Stomach (tissue), 4 donors: ENCODE measurements at regions not wholly inside any gene's neighbourhood (a gene's known extent, or its start where the extent isn't known, plus 50 kb on each side); places are given as distances from the start of the nearest gene placed in this dataset.

Experiments
- EP300 ChIP-seq: sonication (generic); formaldehyde crosslinking; IDR thresholded peaks from one replicate; pipeline ENCODE4 v1.6.1; 2017; ENCODE audit warnings: antibody characterized with exemption
- POLR2A ChIP-seq, 4 donors: fragments of 450-650 bp; IDR thresholded peaks; one replicate each; pipeline ENCODE4 v1.6.1; 2016; ENCODE audit warnings: antibody characterized with exemption in 4 of 4, control low read depth in 2 of 4, mild to moderate bottlenecking in 1 of 4, moderate library complexity in 1 of 4
- POLR2AphosphoS5 ChIP-seq, 3 donors: sonication (generic); formaldehyde crosslinking; IDR thresholded peaks; one replicate each; pipeline ENCODE4 v1.6.1; 2016; ENCODE audit warnings: antibody characterized with exemption in 3 of 3
- TF ChIP-seq, protein P1 (sequence below), 7 experiments: fragments of 450-650 bp in 4 of 7; fragments of 200-600 bp in 3 of 7; sonication (generic) in 3 of 7; IDR thresholded peaks; one replicate each; pipeline ENCODE4 v1.5.1; 2016 to 2019; ENCODE audit warnings: antibody characterized with exemption in 7 of 7, control low read depth in 2 of 7, mild to moderate bottlenecking in 1 of 7

DNA sequence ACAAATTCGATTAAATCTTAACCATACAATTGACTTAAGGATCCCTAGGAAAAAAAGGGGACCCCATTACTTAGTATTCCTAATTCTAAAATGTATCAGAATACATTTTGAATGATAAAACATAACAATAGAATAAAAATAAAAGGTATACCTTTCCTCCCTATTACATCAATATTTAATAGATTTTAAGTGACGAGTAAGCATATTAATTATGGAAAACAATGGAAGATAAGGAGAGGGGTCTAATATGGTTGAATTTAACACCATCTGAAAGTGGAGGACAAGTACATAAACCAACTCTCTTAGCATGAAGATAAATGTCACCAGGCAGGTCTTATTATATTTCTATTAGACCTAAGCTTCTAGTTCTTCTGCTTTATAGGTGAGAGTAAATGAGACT lies 232.1 kb downstream of the HAO1 start:
- TF ChIP-seq, protein P1, sequence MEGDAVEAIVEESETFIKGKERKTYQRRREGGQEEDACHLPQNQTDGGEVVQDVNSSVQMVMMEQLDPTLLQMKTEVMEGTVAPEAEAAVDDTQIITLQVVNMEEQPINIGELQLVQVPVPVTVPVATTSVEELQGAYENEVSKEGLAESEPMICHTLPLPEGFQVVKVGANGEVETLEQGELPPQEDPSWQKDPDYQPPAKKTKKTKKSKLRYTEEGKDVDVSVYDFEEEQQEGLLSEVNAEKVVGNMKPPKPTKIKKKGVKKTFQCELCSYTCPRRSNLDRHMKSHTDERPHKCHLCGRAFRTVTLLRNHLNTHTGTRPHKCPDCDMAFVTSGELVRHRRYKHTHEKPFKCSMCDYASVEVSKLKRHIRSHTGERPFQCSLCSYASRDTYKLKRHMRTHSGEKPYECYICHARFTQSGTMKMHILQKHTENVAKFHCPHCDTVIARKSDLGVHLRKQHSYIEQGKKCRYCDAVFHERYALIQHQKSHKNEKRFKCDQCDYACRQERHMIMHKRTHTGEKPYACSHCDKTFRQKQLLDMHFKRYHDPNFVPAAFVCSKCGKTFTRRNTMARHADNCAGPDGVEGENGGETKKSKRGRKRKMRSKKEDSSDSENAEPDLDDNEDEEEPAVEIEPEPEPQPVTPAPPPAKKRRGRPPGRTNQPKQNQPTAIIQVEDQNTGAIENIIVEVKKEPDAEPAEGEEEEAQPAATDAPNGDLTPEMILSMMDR (IDR thresholded peaks at IDR 0.05), result no peak
- TF ChIP-seq POLR2AphosphoS5 (IDR thresholded peaks at IDR 0.05) (no peak), POLR2A (IDR thresholded peaks at IDR 0.05) (no peak), EP300 (no peak)
